ENCODE measurements at regions not wholly inside any gene's neighbourhood (a gene's known extent, or its start where the extent isn't known, plus 50 kb on each side); places are given as distances from the start of the nearest gene placed in this dataset.
A peak's percentile ranks its signal among the peaks of the same experiment; 100 is the strongest.

GRCh38 chr4:181968371-181968770, 274.8 kb upstream of the TENM3 start:
- TF ChIP-seq CTCF (conservative IDR thresholded peaks at IDR 0.05; ENCODE audit: low read depth, low read length) (no peak), RFX5 (IDR thresholded peaks at IDR 0.05; ENCODE audit: low read depth, low read length) (no peak), BHLHE40 (IDR thresholded peaks at IDR 0.05; ENCODE audit: low read depth, low read length) (no peak), FOS (IDR thresholded peaks at IDR 0.05; ENCODE audit: low read depth, low read length) (0 out of 2 replicates have a peak, but pooled peaks have one; percentile 18)

All from IMR-90 (cell line).